ENCODE measurements at regions not wholly inside any gene's neighbourhood (a gene's known extent, or its start where the extent isn't known, plus 50 kb on each side); places are given as distances from the start of the nearest gene placed in this dataset.

DNA sequence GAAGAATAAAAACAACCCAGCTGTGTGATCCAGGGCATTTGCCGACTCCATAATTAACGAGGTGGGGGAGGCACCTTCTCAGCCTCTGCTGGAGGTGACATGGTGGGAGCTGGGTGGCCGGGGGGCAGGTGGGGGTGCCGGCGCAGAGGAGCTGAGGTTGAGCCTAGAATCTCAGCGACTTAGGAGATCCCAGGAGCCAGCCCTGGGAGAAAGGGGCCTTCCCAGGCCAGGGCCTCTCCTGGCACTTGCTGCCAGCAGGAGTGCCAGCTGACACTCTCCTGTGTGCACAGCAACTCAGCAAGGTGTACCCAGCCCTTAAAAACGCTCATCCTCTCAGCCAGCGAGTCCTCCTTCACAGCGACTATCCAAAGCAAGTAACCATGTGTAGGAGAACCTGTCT, 62.8 kb upstream of the FCN1 start:
- Histone ChIP-seq H3K27ac (no peak overlapping the region), H3K4me1 (no peaks in the 10 kb centered on the region), H3K4me2 (no peak overlapping the region), H3K4me3 (no peak overlapping the region), H3K9me3 (no peaks in the 10 kb centered on the region; the same call in 2 of the 3 replicates)
- ATAC-seq (no peak; a peak in 1 of 6 replicates), FAIRE-seq (no peak), DNase-seq (ENCODE audit: low read depth in 1 of 2, low spot score in 1 of 2) (no peak)
- ChIA-PET POLR2A (no interaction called here), CTCF (no interaction called here)
- TF ChIP-seq, protein P1, sequence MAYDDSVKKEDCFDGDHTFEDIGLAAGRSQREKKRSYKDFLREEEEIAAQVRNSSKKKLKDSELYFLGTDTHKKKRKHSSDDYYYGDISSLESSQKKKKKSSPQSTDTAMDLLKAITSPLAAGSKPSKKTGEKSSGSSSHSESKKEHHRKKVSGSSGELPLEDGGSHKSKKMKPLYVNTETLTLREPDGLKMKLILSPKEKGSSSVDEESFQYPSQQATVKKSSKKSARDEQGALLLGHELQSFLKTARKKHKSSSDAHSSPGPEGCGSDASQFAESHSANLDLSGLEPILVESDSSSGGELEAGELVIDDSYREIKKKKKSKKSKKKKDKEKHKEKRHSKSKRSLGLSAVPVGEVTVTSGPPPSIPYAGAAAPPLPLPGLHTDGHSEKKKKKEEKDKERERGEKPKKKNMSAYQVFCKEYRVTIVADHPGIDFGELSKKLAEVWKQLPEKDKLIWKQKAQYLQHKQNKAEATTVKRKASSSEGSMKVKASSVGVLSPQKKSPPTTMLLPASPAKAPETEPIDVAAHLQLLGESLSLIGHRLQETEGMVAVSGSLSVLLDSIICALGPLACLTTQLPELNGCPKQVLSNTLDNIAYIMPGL (CRISPR knock-in tag; IDR thresholded peaks at IDR 0.05; ENCODE audit: borderline replicate concordance), result no peak
- TF ChIP-seq GATA3 (IDR thresholded peaks at IDR 0.05; ENCODE audit: borderline replicate concordance) (no peak), ZNF302 (CRISPR knock-in tag; IDR thresholded peaks at IDR 0.05) (no peak), USF2 (IDR thresholded peaks at IDR 0.05) (no peak), ESRRA (IDR thresholded peaks at IDR 0.05; ENCODE audit: borderline replicate concordance, low read length) (no peak), RNF2 (IDR thresholded peaks at IDR 0.05; ENCODE audit: borderline replicate concordance, low read depth) (no peak), HOXA7 (CRISPR knock-in tag; IDR thresholded peaks at IDR 0.05) (no peak), MAFK (IDR thresholded peaks at IDR 0.05; ENCODE audit: partially characterized antibody) (no peak), HEYL (CRISPR knock-in tag; IDR thresholded peaks at IDR 0.05) (no peak), CBX8 (IDR thresholded peaks at IDR 0.05) (no peak), KDM5A (IDR thresholded peaks at IDR 0.05) (no peak), MAZ (IDR thresholded peaks at IDR 0.05; ENCODE audit: borderline replicate concordance, low read depth, low read length) (no peak)
- TF ChIP-seq, protein P2, sequence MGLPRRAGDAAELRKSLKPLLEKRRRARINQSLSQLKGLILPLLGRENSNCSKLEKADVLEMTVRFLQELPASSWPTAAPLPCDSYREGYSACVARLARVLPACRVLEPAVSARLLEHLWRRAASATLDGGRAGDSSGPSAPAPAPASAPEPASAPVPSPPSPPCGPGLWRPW (IDR thresholded peaks at IDR 0.05), result no peak
- 49% methylated on average over 9 of the region's 9 CpGs for WGBS (ENCODE audit: missing lambda C conversion rate)

GRCh38 chr9:134980991-134981390, 63.3 kb upstream of the FCN1 start:
- Histone ChIP-seq H3K27ac (no peak overlapping the region), H3K4me3 (no peak overlapping the region), H3K9me3 (no peaks in the 10 kb centered on the region; the same call in 2 of the 3 replicates), H3K4me2 (no peak overlapping the region), H3K4me1 (no peaks in the 10 kb centered on the region)
- DNase-seq (ENCODE audit: low read depth in 1 of 2, low spot score in 1 of 2) (no peak), FAIRE-seq (no peak), ATAC-seq (no peak)
- CTCF ChIA-PET, result no interaction called here
- 23% methylated on average over 10 of the region's 10 CpGs for WGBS (ENCODE audit: missing lambda C conversion rate)
- POLR2A ChIA-PET, result no interaction called here
- TF ChIP-seq HOXB5 (CRISPR knock-in tag; IDR thresholded peaks at IDR 0.05) (no peak), ZNF302 (CRISPR knock-in tag; IDR thresholded peaks at IDR 0.05) (no peak)

GRCh38 chr9:134981829-134982228, 64.1 kb upstream of the FCN1 start:
- TF ChIP-seq HOXA7 (CRISPR knock-in tag; IDR thresholded peaks at IDR 0.05) (no peak), ZC3H11A (IDR thresholded peaks at IDR 0.05) (no peak), HOXB5 (CRISPR knock-in tag; IDR thresholded peaks at IDR 0.05) (no peak), EP300 (IDR thresholded peaks at IDR 0.05) (no peak), RNF2 (IDR thresholded peaks at IDR 0.05; ENCODE audit: borderline replicate concordance, low read depth) (no peak), PBX3 (IDR thresholded peaks at IDR 0.05) (no peak), USF2 (IDR thresholded peaks at IDR 0.05) (no peak), EHF (CRISPR knock-in tag; IDR thresholded peaks at IDR 0.05) (no peak), JUNB (IDR thresholded peaks at IDR 0.05) (no peak), RARB (CRISPR knock-in tag; IDR thresholded peaks at IDR 0.05) (no peak), HOXB13 (CRISPR knock-in tag; IDR thresholded peaks at IDR 0.05; ENCODE audit: low read depth) (no peak)
- FAIRE-seq (no peak), DNase-seq (ENCODE audit: low read depth in 1 of 2, low spot score in 1 of 2) (no peak), ATAC-seq (no peak)
- ChIA-PET POLR2A (no interaction called here), CTCF (interaction anchor here (2.0 kb wide), 1 partner anchor 11 kb away, joined by 5 read pairs; no protein-coding TSS in a partner anchor)
- H3K4me2 ChIP-seq, result no peak overlapping the region
- no peaks in the 10 kb centered on the region for H3K4me1 ChIP-seq
- WGBS (ENCODE audit: missing lambda C conversion rate), result 32% methylated on average over 11 of the region's 11 CpGs
- H3K9me3 ChIP-seq, result peaks cover under 1% of the 10 kb centered on the region; the same call in 1 of the 3 replicates
- H3K4me3 ChIP-seq, result no peak overlapping the region
- H3K27ac ChIP-seq, result no peak overlapping the region

Measured in A549 (cell line).